OCI-LY1 (cell line): ENCODE measurements at regions not wholly inside any gene's neighbourhood (a gene's known extent, or its start where the extent isn't known, plus 50 kb on each side); places are given as distances from the start of the nearest gene placed in this dataset.
A peak's percentile ranks its signal among the peaks of the same experiment; 100 is the strongest.

Experiments
- H2AFZ ChIP-seq: fragments of 200-600 bp; sonication (generic), shearing (Covaris generic); 2 replicates; pipeline ENCODE4 v1.6.0; 2014; ENCODE audit warnings: antibody characterized with exemption, mild to moderate bottlenecking, low read length
- H3F3A ChIP-seq: fragments of 200-600 bp; sonication (generic), shearing (Covaris generic); 2 replicates; pipeline ENCODE4 v1.6.0; 2014; ENCODE audit warnings: mild to moderate bottlenecking, antibody characterized with exemption, low read length, moderate library complexity; ENCODE audit not compliant: insufficient read depth
- H3K27ac ChIP-seq: fragments of 200-600 bp; sonication (generic); 2 replicates; pipeline ENCODE4 v1.5.1; 2014; ENCODE audit warnings: low read length, mixed run types, mild to moderate bottlenecking, low read depth; ENCODE audit not compliant: poor library complexity, severe bottlenecking
- H3K27me3 ChIP-seq: fragments of 200-600 bp; sonication (generic); 2 replicates; pipeline ENCODE4 v1.6.0; 2014; ENCODE audit warnings: antibody characterized with exemption, mild to moderate bottlenecking, low read length, moderate library complexity; ENCODE audit not compliant: insufficient read depth
- H3K36me3 ChIP-seq: fragments of 200-600 bp; sonication (generic); 2 replicates; pipeline ENCODE4 v1.6.1; 2014; ENCODE audit warnings: mild to moderate bottlenecking, antibody characterized with exemption, low read length, moderate library complexity, mixed read lengths; ENCODE audit not compliant: insufficient read depth
- H3K4me1 ChIP-seq: fragments of 200-600 bp; sonication (generic); 2 replicates; pipeline ENCODE4 v1.5.1; 2014; ENCODE audit warnings: mild to moderate bottlenecking, low read length, moderate library complexity; ENCODE audit not compliant: insufficient read depth, severe bottlenecking
- H3K4me2 ChIP-seq: fragments of 200-600 bp; sonication (generic), shearing (Covaris generic); 2 replicates; pipeline ENCODE4 v1.6.1; 2014; ENCODE audit warnings: low read length
- H3K4me3 ChIP-seq: fragments of 200-600 bp; sonication (generic); 2 replicates; pipeline ENCODE4 v1.5.1; 2014; ENCODE audit warnings: low read length, low read depth, mild to moderate bottlenecking, mixed read lengths; ENCODE audit not compliant: poor library complexity, severe bottlenecking
- H3K79me2 ChIP-seq: fragments of 200-600 bp; shearing (Covaris generic); 2 replicates; pipeline ENCODE4 v1.6.1; 2016; ENCODE audit warnings: mixed run types, low read length, mixed read lengths; ENCODE audit not compliant: insufficient read depth
- H3K9ac ChIP-seq: fragments of 200-600 bp; sonication (generic), shearing (Covaris generic); 2 replicates; pipeline ENCODE4 v1.6.1; 2014; ENCODE audit warnings: mild to moderate bottlenecking, low read length, mixed read lengths
- H3K9me2 ChIP-seq: fragments of 200-600 bp; sonication (generic), shearing (Covaris generic); 2 replicates; pipeline ENCODE4 v1.6.1; 2014; ENCODE audit warnings: low read depth, mild to moderate bottlenecking, low read length, mixed read lengths
- H3K9me3 ChIP-seq: fragments of 200-600 bp; shearing (Covaris generic); 2 replicates; pipeline ENCODE4 v1.6.1; 2014; ENCODE audit warnings: low read length, mixed read lengths
- H4K20me1 ChIP-seq: fragments of 200-600 bp; sonication (generic), shearing (Covaris generic); 2 replicates; pipeline ENCODE4 v1.6.0; 2016; ENCODE audit warnings: mild to moderate bottlenecking, low read length; ENCODE audit not compliant: insufficient read depth
- CTCF ChIP-seq: fragments of 200-600 bp; sonication (generic), shearing (Covaris generic); IDR thresholded peaks from 2 replicates; pipeline ENCODE4 v1.5.1; 2017; ENCODE audit warnings: mild to moderate bottlenecking, antibody characterized with exemption, low read length, moderate library complexity, mixed read lengths
- EZH2 ChIP-seq: fragments of 200-600 bp; sonication (generic), shearing (Covaris generic); IDR thresholded peaks from 2 replicates; pipeline ENCODE4 v1.8.0; 2017; ENCODE audit warnings: borderline replicate concordance, mixed run types, mild to moderate bottlenecking, antibody characterized with exemption, low read length, moderate library complexity, mixed read lengths

DNA sequence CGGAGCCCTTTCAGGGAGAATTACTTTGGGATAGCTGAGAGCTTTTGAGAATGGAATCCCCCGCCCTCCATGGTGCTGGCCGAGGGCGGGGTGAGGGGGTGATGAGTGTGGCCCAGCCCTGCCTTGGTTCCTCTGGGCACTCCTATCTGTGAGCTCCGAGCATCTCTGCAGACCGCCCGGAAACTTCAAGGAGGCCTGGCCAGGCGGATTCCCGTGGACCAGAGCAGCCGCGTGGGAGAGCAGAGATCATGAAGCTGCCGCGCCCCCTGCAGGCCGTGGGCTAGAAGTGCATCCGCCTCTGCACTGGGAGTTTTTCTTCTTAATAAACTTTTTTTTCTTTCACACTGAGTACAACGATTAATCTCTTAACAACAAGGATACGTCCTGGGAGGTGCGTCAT, 392.9 kb upstream of the EEF2KMT start:
- Histone ChIP-seq H3K27ac (no peak overlapping the region), H3K9me2 (no peaks in the 10 kb centered on the region), H3F3A (no peaks in the 10 kb centered on the region), H3K4me1 (no peaks in the 10 kb centered on the region), H3K79me2 (no peaks in the 10 kb centered on the region), H2AFZ (no peak overlapping the region), H4K20me1 (no peaks in the 10 kb centered on the region), H3K9ac (no peak overlapping the region), H3K4me2 (no peak overlapping the region), H3K4me3 (no peak overlapping the region), H3K27me3 (no peaks in the 10 kb centered on the region), H3K36me3 (no peaks in the 10 kb centered on the region), H3K9me3 (no peaks in the 10 kb centered on the region)
- peak; percentile 91 for TF ChIP-seq CTCF
- no peak for TF ChIP-seq EZH2

DNA sequence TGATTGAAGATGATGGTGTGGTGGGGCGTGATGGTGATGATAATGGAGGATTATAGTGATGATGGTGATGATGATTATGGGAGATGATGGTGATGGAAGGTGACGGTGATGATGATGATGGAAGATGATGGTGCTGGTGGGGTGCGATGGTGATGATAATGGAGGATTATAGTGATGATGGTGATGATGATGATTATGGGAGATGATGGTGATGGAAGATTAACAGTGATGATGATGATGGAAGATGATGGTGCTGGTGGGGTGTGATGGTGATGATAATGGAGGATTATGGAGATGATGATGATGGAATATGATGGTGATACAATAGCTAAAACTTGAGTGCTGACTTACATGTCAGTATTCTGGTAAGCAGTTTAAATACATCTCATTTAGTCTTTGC, 391.0 kb upstream of the EEF2KMT start:
- no peaks in the 10 kb centered on the region for H3F3A ChIP-seq
- no peak for TF ChIP-seq CTCF
- no peak for TF ChIP-seq EZH2
- H3K36me3 ChIP-seq = no peaks in the 10 kb centered on the region
- H3K9ac ChIP-seq = no peak overlapping the region
- no peaks in the 10 kb centered on the region for H3K4me1 ChIP-seq
- H3K9me3 ChIP-seq = no peaks in the 10 kb centered on the region
- no peaks in the 10 kb centered on the region for H4K20me1 ChIP-seq
- no peak overlapping the region for H3K4me2 ChIP-seq
- no peaks in the 10 kb centered on the region for H3K9me2 ChIP-seq
- H3K27ac ChIP-seq = no peak overlapping the region
- H3K4me3 ChIP-seq = no peak overlapping the region
- H3K27me3 ChIP-seq = no peaks in the 10 kb centered on the region
- H2AFZ ChIP-seq = no peak overlapping the region
- H3K79me2 ChIP-seq = no peaks in the 10 kb centered on the region

DNA sequence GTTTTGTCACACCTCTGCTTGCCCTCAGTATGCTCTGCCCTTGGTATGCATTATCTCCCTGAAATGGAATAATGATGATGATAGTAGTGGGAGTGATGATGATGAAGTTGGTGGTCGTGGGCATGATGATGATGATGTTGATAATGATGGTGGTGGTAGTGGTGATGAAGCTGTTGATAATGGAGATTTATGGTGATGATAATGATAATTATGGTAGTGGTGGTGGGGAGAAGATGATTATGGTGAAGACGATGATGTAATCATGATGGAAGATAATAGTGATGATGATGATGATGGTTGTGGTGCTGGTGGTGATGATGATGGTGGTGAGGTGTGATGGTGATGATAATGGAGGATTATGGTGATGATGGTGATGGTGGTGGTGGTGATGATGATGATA, 390.1 kb upstream of the EEF2KMT start:
- Histone ChIP-seq H3K4me2 (no peak overlapping the region), H3K4me3 (no peak overlapping the region), H4K20me1 (no peaks in the 10 kb centered on the region), H3K27me3 (no peaks in the 10 kb centered on the region), H3K79me2 (no peaks in the 10 kb centered on the region), H3K4me1 (no peaks in the 10 kb centered on the region), H3K9me2 (no peaks in the 10 kb centered on the region), H3F3A (no peaks in the 10 kb centered on the region), H3K9ac (no peak overlapping the region), H2AFZ (no peak overlapping the region), H3K9me3 (no peaks in the 10 kb centered on the region), H3K36me3 (no peaks in the 10 kb centered on the region), H3K27ac (no peak overlapping the region)
- TF ChIP-seq EZH2 (no peak), CTCF (no peak)
